IMR-90 (cell line): ENCODE measurements at regions not wholly inside any gene's neighbourhood (a gene's known extent, or its start where the extent isn't known, plus 50 kb on each side); places are given as distances from the start of the nearest gene placed in this dataset.

Experiments
- BHLHE40 ChIP-seq: fragments of 150-350 bp; IDR thresholded peaks from 2 replicates; pipeline ENCODE4 v1.6.1; 2016; ENCODE audit warnings: mild to moderate bottlenecking, low read depth, low read length
- CHD1 ChIP-seq: IDR thresholded peaks from 2 replicates; pipeline ENCODE4 v1.6.1; 2012; ENCODE audit warnings: low read depth, low read length, improper control_type of control experiment
- CTCF ChIP-seq: conservative IDR thresholded peaks from 2 replicates; pipeline ENCODE4 v1.5.1; 2012; ENCODE audit warnings: mild to moderate bottlenecking, low read depth, low read length, improper control_type of control experiment
- MAZ ChIP-seq: IDR thresholded peaks from 2 replicates; pipeline ENCODE4 v1.6.1; 2012; ENCODE audit warnings: low read depth, mild to moderate bottlenecking, low read length, improper control_type of control experiment, moderate library complexity, borderline replicate concordance
- MXI1 ChIP-seq: IDR thresholded peaks from 2 replicates; pipeline ENCODE4 v1.6.1; 2012; ENCODE audit warnings: low read depth, mild to moderate bottlenecking, low read length, moderate library complexity, borderline replicate concordance
- USF2 ChIP-seq: fragments of 150-350 bp; IDR thresholded peaks from 2 replicates; pipeline ENCODE4 v1.6.1; 2017; ENCODE audit warnings: mild to moderate bottlenecking, antibody characterized with exemption, low read length, low read depth

- TF ChIP-seq CTCF (no peak), CHD1 (no peak), MAZ (no peak), USF2 (no peak), MXI1 (no peak), BHLHE40 (no peak)
Observed at GRCh38 chr20:5691918-5692618, 58.1 kb upstream of the SHLD1 start.
